ENCODE measurements at regions not wholly inside any gene's neighbourhood (a gene's known extent, or its start where the extent isn't known, plus 50 kb on each side); places are given as distances from the start of the nearest gene placed in this dataset.

GRCh38 chr10:4189281-4189680 is 404.3 kb upstream of the KLF6 start:
- Mint-ChIP-seq H3K27ac (no peak overlapping the region), H3K4me3 (no peak overlapping the region), H3K9me3 (peaks cover 2% of the 10 kb centered on the region), H3K27me3 (ENCODE audit: low read depth) (no peaks in the 10 kb centered on the region), H3K36me3 (no peaks in the 10 kb centered on the region), H3K4me1 (peaks cover 4% of the 10 kb centered on the region)
- no peak for TF ChIP-seq CTCF (IDR thresholded peaks at IDR 0.05; ENCODE audit: unreplicated experiment)
- no peak for DNase-seq (ENCODE audit: low spot score in 2 of 2, unreplicated experiment in 2 of 2)

GRCh38 chr10:4188406-4188805 is 403.4 kb upstream of the KLF6 start:
- no peak overlapping the region for H3K27ac Mint-ChIP-seq
- no peaks in the 10 kb centered on the region for H3K27me3 Mint-ChIP-seq (ENCODE audit: low read depth)
- H3K36me3 Mint-ChIP-seq, result no peaks in the 10 kb centered on the region
- no peak for DNase-seq (ENCODE audit: low spot score in 2 of 2, unreplicated experiment in 2 of 2)
- H3K4me3 Mint-ChIP-seq, result no peak overlapping the region
- H3K9me3 Mint-ChIP-seq, result peaks cover 5% of the 10 kb centered on the region
- no peak for TF ChIP-seq CTCF (IDR thresholded peaks at IDR 0.05; ENCODE audit: unreplicated experiment)
- H3K4me1 Mint-ChIP-seq, result peaks cover 4% of the 10 kb centered on the region

GRCh38 chr10:4186849-4187540 is 402.0 kb upstream of the KLF6 start:
- no peak for TF ChIP-seq CTCF (IDR thresholded peaks at IDR 0.05; ENCODE audit: unreplicated experiment)
- Mint-ChIP-seq H3K27me3 (ENCODE audit: low read depth) (no peaks in the 10 kb centered on the region), H3K4me1 (peaks cover 4% of the 10 kb centered on the region), H3K4me3 (no peak overlapping the region), H3K9me3 (peaks cover 5% of the 10 kb centered on the region), H3K27ac (no peak overlapping the region), H3K36me3 (no peaks in the 10 kb centered on the region)
- no peak for DNase-seq (ENCODE audit: low spot score in 2 of 2, unreplicated experiment in 2 of 2)

GRCh38 chr10:4183761-4184261 is 398.8 kb upstream of the KLF6 start:
- Mint-ChIP-seq H3K4me3 (no peak overlapping the region), H3K27ac (no peak overlapping the region), H3K9me3 (peaks cover 5% of the 10 kb centered on the region), H3K36me3 (no peaks in the 10 kb centered on the region), H3K27me3 (ENCODE audit: low read depth) (no peaks in the 10 kb centered on the region), H3K4me1 (peaks cover 4% of the 10 kb centered on the region)
- no peak for TF ChIP-seq CTCF (IDR thresholded peaks at IDR 0.05; ENCODE audit: unreplicated experiment)
- no peak for DNase-seq (ENCODE audit: low spot score in 2 of 2, unreplicated experiment in 2 of 2)

GRCh38 chr10:4181621-4182049 is 396.6 kb upstream of the KLF6 start:
- no peak for DNase-seq (ENCODE audit: low spot score in 2 of 2, unreplicated experiment in 2 of 2)
- peaks cover 5% of the 10 kb centered on the region for H3K9me3 Mint-ChIP-seq
- no peak overlapping the region for H3K27ac Mint-ChIP-seq
- H3K27me3 Mint-ChIP-seq (ENCODE audit: low read depth), result no peaks in the 10 kb centered on the region
- no peaks in the 10 kb centered on the region for H3K36me3 Mint-ChIP-seq
- peaks cover 8% of the 10 kb centered on the region for H3K4me1 Mint-ChIP-seq
- H3K4me3 Mint-ChIP-seq, result no peak overlapping the region
- no peak for TF ChIP-seq CTCF (IDR thresholded peaks at IDR 0.05; ENCODE audit: unreplicated experiment)
